ENCODE measurements at regions not wholly inside any gene's neighbourhood (a gene's known extent, or its start where the extent isn't known, plus 50 kb on each side); places are given as distances from the start of the nearest gene placed in this dataset.
"Not testable (repeated sequence)": the region's sequence is repeated elsewhere in the genome, so short reads cannot be mapped to it uniquely, and the experiment has no call there.

GRCh38 chrX:12052109-12052508, 86.2 kb upstream of the FRMPD4 start:
- DNase-seq (ENCODE audit: low read depth), result no peak

DNA sequence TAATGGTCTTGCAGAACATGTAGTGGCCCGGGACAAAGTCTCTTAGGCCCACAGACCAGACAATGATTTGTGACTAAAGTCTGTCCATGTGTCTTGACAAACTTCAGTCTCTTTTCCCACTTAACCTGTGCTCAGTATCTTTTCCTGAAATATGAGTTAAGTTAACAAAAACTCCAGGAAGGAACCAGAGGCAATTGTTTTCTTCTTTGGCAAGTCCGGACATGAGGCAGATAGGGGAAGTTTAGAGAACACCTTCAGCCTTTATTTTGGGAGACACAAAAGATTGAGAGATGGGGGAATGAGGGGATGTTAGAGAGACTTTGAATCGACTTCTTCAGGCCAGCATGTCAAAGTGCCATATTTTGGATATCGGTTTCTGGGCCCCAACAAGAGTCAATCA, 80.2 kb upstream of the FRMPD4 start:
- DNase-seq (ENCODE audit: low read depth), result no peak

- DNase-seq (ENCODE audit: low read depth), result no peak
Observed at GRCh38 chrX:12060489-12061260, 77.6 kb upstream of the FRMPD4 start.

- DNase-seq (ENCODE audit: low read depth), result peak; percentile 8
Observed at GRCh38 chrX:12065251-12065650, 73.0 kb upstream of the FRMPD4 start.

DNA sequence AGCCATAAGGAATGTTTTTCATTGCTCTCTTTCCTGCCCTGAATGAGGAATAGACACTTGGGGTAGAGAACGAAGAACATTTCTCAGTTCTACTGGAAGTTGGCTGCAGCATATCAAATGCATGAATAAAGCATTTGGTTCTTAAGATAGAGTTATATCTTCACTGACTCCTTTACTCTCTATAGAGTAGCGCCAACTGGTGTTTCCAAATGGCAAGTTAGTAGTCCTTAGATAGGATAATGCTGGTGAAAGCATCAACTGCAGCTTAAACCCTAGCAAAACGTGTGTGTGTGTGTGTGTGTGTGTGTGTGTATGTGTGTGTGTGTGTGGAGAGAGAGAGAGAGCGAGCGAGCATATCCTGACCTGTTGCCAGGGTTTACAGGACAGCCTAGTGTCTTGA, 62.2 kb upstream of the FRMPD4 start:
- no peak for DNase-seq (ENCODE audit: low read depth)

DNA sequence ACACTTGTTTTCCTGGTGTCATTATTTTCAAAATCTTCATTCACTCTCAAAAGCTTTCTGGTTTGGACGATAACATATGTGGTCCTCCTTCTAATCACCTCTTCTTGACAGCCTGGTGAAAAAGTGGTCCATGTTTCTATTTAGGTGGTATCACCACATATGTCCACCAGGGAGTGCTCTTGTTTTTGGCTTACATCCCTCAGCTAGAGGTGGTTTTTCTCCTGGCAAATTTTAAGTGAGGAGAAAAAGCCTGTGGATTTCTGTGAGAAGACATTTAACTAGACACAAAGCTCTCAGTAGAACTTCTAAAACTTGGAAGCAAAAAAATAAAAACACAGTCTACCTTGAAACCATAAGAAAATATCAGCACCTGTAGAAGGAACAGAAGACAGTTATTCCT, 58.0 kb upstream of the FRMPD4 start:
- peak; percentile 18 for DNase-seq (ENCODE audit: low read depth)

- not testable (repeated sequence) for DNase-seq (ENCODE audit: low read depth)
Observed at GRCh38 chrX:12082959-12083358, 55.3 kb upstream of the FRMPD4 start.

All from stromal cell of bone marrow (primary cell).